Right lobe of liver (tissue), 4 donors: ENCODE measurements at regions not wholly inside any gene's neighbourhood (a gene's known extent, or its start where the extent isn't known, plus 50 kb on each side); places are given as distances from the start of the nearest gene placed in this dataset.

Experiments used
- POLR2A ChIP-seq: fragments of 450-650 bp; IDR thresholded peaks from one replicate; pipeline ENCODE4 v1.6.1; 2017; ENCODE audit warnings: antibody characterized with exemption, mild to moderate bottlenecking
- TF ChIP-seq, protein P1 (sequence below), 4 donors: fragments of 200-600 bp in 3 of 4; fragments of 450-650 bp in 1 of 4; IDR thresholded peaks; one replicate each; pipeline versions ENCODE4 v1.5.1 to v1.8.0; 2016 to 2022; ENCODE audit warnings: antibody characterized with exemption in 4 of 4, mild to moderate bottlenecking in 2 of 4
- donor health status: DM: no; HTN: no; CAD: no.
- donor health status: DM: no; HTN: no; CAD: no.
- donor health status: DM: no; HTN: yes; CAD: no.

DNA sequence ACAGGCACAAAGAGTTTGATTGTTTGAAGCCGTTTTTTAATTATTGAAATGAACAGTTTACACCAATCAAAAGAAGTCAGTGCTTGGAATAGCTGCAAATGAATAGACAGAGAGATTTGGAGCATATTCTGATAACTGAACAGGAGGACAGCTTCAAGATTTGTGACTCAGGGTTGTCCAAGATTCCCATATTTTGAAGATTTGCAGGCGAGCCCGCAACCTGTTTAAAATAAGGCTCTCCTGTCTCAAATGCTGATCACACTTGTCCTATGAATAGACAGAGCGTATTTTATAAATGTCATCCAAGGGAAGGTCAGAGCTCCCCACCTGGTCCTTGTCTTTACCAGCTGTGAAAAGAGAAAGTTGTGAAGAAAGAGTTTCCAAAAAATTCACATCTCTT is 198.7 kb downstream of the RNF144A start:
- TF ChIP-seq, protein P1, sequence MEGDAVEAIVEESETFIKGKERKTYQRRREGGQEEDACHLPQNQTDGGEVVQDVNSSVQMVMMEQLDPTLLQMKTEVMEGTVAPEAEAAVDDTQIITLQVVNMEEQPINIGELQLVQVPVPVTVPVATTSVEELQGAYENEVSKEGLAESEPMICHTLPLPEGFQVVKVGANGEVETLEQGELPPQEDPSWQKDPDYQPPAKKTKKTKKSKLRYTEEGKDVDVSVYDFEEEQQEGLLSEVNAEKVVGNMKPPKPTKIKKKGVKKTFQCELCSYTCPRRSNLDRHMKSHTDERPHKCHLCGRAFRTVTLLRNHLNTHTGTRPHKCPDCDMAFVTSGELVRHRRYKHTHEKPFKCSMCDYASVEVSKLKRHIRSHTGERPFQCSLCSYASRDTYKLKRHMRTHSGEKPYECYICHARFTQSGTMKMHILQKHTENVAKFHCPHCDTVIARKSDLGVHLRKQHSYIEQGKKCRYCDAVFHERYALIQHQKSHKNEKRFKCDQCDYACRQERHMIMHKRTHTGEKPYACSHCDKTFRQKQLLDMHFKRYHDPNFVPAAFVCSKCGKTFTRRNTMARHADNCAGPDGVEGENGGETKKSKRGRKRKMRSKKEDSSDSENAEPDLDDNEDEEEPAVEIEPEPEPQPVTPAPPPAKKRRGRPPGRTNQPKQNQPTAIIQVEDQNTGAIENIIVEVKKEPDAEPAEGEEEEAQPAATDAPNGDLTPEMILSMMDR (IDR thresholded peaks at IDR 0.05): no peak
- no peak for TF ChIP-seq POLR2A
